ENCODE measurements at regions not wholly inside any gene's neighbourhood (a gene's known extent, or its start where the extent isn't known, plus 50 kb on each side); places are given as distances from the start of the nearest gene placed in this dataset.
"Not testable (repeated sequence)": the region's sequence is repeated elsewhere in the genome, so short reads cannot be mapped to it uniquely, and the experiment has no call there.

DNA sequence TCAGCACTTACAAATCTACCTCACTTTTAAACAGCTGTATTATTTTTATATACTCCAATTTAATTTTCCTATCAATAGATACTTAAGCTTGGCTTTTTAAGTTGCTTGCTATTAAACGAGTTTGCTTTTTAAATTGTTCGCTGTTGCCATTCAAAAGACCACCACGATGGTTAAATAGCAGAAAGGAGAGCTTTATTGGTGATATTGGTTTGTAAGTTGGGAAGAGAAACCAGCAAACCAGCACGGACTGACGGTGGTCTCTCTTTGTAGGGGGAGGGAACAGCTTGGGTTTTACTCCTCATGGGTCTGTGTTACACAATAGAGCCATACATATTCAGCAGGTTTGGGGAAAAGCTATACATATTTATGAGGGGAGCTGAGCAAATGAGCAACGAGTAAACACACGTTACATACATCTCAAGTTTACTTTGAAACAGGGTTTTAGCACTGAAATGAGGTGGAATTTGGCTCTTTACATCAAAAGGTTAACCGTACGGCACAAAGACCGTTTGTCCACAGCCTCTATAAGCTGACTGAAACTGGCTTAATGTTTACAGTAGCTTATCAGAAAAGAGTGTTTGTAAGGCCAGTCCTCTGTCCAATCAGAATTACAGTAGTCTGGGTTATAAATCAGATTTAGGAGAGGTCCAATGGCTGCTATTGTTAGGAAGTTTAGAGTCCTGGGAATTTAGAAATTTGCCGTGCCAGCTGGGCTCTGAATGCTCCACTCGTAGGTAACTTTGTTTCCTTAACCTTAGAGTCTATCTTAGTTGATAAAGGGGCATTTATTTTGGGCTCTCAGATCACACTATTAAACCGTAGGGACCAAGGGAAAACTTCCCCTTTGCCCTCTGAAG, 69.7 kb upstream of the DHRS4 start:
- DNase-seq (ENCODE audit: low read depth) = no peak
- TF ChIP-seq, protein P1, sequence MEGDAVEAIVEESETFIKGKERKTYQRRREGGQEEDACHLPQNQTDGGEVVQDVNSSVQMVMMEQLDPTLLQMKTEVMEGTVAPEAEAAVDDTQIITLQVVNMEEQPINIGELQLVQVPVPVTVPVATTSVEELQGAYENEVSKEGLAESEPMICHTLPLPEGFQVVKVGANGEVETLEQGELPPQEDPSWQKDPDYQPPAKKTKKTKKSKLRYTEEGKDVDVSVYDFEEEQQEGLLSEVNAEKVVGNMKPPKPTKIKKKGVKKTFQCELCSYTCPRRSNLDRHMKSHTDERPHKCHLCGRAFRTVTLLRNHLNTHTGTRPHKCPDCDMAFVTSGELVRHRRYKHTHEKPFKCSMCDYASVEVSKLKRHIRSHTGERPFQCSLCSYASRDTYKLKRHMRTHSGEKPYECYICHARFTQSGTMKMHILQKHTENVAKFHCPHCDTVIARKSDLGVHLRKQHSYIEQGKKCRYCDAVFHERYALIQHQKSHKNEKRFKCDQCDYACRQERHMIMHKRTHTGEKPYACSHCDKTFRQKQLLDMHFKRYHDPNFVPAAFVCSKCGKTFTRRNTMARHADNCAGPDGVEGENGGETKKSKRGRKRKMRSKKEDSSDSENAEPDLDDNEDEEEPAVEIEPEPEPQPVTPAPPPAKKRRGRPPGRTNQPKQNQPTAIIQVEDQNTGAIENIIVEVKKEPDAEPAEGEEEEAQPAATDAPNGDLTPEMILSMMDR (conservative IDR thresholded peaks at IDR 0.05; ENCODE audit: low read length) = no peak
- H3K4me3 ChIP-seq (ENCODE audit: low read length) = no peak overlapping the region

- TF ChIP-seq, protein P1 (conservative IDR thresholded peaks at IDR 0.05; ENCODE audit: low read length) = no peak
- no peak for DNase-seq (ENCODE audit: low read depth)
- no peak overlapping the region for H3K4me3 ChIP-seq (ENCODE audit: low read length)
Measured at GRCh38 chr14:23884541-23884904, 69.0 kb upstream of the DHRS4 start.

DNA sequence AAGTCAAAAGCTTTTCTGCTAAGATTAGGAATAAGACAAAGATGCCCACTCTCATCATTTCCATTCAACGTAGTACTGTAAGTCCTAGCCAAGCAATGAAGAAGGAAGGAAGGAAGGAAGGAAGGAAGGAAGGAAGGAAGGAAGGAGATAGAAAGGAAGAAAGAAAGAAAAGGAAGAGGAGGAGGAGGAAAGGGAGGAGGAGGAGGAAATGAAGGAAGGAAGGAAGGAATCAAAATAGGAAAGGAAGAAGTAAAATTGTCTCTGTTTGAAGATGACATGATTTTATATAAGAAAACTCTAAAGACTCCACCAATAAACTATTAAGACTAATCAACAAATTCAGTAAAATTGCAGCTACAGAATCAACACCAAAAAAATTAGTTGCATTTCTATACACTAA, 66.0 kb upstream of the DHRS4 start:
- H3K4me3 ChIP-seq (ENCODE audit: low read length) = no peak overlapping the region
- TF ChIP-seq, protein P1 (conservative IDR thresholded peaks at IDR 0.05; ENCODE audit: low read length) = no peak
- no peak for DNase-seq (ENCODE audit: low read depth)

DNA sequence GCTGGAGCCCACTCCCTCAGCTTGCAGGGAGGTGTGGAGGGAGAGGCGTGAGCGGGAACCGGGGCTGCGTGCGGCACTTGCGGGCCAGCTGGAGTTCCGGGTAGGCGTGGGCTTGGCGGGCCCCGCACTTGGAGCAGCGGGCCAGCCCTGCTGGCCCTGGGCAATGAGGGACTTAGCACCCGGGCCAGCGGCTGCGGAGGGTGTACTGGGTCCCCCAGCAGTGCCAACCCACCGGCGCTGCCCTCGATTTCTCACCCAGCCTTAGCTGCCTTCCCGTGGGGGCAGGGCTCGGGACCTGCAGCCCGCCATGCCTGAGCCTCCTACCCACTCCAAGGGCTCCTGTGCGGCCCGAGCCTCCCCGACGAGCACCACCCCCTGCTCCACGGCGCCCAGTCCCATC, 61.9 kb upstream of the DHRS4 start:
- DNase-seq (ENCODE audit: low read depth); H3K4me3 ChIP-seq (ENCODE audit: low read length): not testable (repeated sequence)

DNA sequence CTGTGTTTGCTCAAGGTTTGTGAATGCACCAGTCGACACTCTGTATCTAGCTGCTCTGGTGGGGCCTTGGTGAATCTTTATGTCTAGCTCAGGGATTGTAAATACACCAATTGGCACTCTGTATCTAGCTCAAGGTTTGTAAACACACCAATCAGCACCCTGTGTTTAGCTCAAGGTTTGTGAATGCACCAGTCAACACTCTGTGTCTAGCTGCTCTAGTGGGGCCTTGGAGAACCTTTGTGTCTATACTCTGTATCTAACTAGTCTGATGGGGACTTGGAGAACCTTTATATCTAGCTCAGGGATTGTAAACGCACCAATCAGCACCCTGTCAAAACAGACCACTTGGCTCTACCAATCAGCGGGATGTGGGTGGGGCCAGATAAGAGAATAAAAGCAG, 61.3 kb upstream of the DHRS4 start:
- H3K4me3 ChIP-seq (ENCODE audit: low read length) = not testable (repeated sequence)

DNA sequence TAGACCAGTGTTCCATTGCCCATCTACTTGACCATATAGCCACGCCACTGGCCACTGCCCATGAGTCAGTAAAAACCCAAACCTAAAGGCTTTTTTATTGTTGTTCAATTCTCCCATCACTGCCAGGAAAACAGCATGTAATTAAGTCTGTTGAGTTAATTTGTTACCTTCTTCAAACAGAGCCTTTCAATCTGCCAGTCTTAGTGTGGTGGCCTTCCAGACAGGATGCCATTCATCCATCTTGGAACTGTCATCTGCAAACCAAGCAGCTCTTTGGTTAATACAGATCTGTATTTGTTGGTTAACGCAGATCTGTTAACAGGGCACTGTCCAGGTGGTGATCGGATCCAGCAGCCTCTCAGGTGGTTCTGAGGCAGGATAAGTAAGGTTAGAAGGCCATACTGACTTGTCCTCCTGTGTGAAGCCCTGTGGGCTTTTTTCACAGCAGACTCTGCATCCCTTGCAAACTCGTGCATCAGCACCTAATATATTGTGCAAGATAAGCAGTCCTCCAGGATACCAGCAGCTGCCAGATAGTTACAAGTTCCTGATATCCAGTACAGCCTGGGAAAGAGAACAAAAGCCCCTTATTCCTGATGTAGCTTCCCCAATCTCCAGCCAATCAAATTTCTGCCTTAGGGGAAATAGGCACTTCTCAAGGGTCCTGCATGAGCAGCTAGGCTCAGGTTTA, 59.1 kb upstream of the DHRS4 start:
- TF ChIP-seq, protein P1 (conservative IDR thresholded peaks at IDR 0.05; ENCODE audit: low read length) = no peak
- DNase-seq (ENCODE audit: low read depth) = no peak
- no peak overlapping the region for H3K4me3 ChIP-seq (ENCODE audit: low read length)

More for the DNA sequence above, 61.3 kb upstream of the DHRS4 start:
- DNase-seq (ENCODE audit: low read depth) = not testable (repeated sequence)

- DNase-seq (ENCODE audit: low read depth) = no peak
- TF ChIP-seq, protein P1 (conservative IDR thresholded peaks at IDR 0.05; ENCODE audit: low read length) = no peak
- H3K4me3 ChIP-seq (ENCODE audit: low read length) = no peak overlapping the region
Measured at GRCh38 chr14:23895053-23895419, 58.5 kb upstream of the DHRS4 start.

DNA sequence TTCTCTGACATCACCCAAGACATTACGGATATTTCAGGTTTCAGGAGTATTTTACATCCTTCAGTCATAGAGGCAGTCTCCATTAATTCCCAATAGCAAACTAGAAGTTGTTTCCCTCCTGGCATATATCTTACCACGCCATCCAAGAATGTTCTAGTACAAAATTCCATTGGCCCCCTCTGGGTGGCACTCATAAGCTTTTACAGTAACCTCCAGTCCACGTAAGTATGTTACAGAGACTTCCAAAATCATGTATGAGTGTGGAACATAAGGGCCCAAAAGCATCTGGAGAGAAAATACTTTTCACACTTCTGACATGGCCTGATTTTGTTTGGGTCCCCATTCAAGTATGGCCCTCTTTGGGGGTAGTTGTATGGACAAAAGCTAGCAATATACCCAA, 58.1 kb upstream of the DHRS4 start:
- TF ChIP-seq, protein P1 (conservative IDR thresholded peaks at IDR 0.05; ENCODE audit: low read length) = peak; percentile 18; the same call in 1 of the 2 replicates
- H3K4me3 ChIP-seq (ENCODE audit: low read length) = no peak overlapping the region
- no peak for DNase-seq (ENCODE audit: low read depth)
